ENCODE measurements at regions not wholly inside any gene's neighbourhood (a gene's known extent, or its start where the extent isn't known, plus 50 kb on each side); places are given as distances from the start of the nearest gene placed in this dataset.

- peak in 1 of 4 donors; percentile 52 for TF ChIP-seq EP300 (IDR thresholded peaks at IDR 0.05)
- TF ChIP-seq POLR2A (IDR thresholded peaks at IDR 0.05): no peak
- no peak for TF ChIP-seq CTCF (IDR thresholded peaks at IDR 0.05)
Observed at GRCh38 chr4:59598330-59598618, 1601.9 kb upstream of the ADGRL3 start.

Data from upper lobe of left lung (tissue), 4 donors.